Fibroblast of lung (primary cell): ENCODE measurements at regions not wholly inside any gene's neighbourhood (a gene's known extent, or its start where the extent isn't known, plus 50 kb on each side); places are given as distances from the start of the nearest gene placed in this dataset.

Experiments
- EZH2 ChIP-seq: IDR thresholded peaks from 2 replicates; pipeline ENCODE4 v1.5.1; 2012; ENCODE audit warnings: low read length, control low read depth, mild to moderate bottlenecking; ENCODE audit errors: missing control alignments
- TF ChIP-seq, protein P1 (sequence below), 2 donors: IDR thresholded peaks in 1 of 2; conservative IDR thresholded peaks in 1 of 2; 1 replicate in 1 of 2; 2 replicates in 1 of 2; pipeline ENCODE4 v1.5.1; 2011 to 2012; ENCODE audit warnings: low read length in 2 of 2, control low read depth in 1 of 2, inconsistent platforms in 1 of 2, low read depth in 1 of 2, mild to moderate bottlenecking in 1 of 2

DNA sequence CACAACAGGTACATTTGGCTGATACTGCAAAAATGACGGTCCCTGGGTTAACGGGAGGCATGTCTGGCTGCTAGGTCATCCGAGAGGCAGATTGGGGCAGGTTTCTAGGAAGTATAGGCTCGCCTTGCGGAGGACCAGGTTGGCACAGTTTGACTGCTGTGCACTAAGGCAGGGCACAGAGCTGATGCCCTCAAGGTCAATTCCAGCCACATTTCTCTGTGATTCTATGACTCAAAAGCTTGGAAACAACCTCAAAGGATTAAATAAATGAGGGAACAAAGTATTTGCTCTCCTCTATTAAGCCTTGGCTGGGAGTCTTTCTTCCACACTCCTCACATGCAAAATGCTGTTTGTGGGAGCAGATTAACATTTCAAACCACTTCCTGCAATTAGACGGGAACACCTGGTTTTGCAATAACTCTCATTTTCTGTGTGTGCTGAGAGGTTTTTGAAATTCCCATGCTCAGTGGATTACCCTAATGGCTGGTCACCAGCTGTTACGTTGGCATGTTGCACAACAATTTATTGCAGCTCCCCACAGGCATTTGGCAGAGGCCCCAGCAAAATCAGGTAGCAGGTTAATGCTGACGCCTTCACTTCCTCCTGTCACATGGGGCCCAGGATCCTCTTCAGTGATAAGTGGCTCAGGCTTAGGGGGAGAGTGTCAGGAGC, 61.0 kb upstream of the PLET1 start:
- TF ChIP-seq EZH2, result no peak
- TF ChIP-seq, protein P1, sequence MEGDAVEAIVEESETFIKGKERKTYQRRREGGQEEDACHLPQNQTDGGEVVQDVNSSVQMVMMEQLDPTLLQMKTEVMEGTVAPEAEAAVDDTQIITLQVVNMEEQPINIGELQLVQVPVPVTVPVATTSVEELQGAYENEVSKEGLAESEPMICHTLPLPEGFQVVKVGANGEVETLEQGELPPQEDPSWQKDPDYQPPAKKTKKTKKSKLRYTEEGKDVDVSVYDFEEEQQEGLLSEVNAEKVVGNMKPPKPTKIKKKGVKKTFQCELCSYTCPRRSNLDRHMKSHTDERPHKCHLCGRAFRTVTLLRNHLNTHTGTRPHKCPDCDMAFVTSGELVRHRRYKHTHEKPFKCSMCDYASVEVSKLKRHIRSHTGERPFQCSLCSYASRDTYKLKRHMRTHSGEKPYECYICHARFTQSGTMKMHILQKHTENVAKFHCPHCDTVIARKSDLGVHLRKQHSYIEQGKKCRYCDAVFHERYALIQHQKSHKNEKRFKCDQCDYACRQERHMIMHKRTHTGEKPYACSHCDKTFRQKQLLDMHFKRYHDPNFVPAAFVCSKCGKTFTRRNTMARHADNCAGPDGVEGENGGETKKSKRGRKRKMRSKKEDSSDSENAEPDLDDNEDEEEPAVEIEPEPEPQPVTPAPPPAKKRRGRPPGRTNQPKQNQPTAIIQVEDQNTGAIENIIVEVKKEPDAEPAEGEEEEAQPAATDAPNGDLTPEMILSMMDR (conservative IDR thresholded peaks at IDR 0.05 in 1 of 2, IDR thresholded peaks at IDR 0.05 in 1 of 2; ENCODE audit: low read depth in 1 of 2, low read length in 2 of 2), result no peak
